ENCODE measurements at regions not wholly inside any gene's neighbourhood (a gene's known extent, or its start where the extent isn't known, plus 50 kb on each side); places are given as distances from the start of the nearest gene placed in this dataset.

DNA sequence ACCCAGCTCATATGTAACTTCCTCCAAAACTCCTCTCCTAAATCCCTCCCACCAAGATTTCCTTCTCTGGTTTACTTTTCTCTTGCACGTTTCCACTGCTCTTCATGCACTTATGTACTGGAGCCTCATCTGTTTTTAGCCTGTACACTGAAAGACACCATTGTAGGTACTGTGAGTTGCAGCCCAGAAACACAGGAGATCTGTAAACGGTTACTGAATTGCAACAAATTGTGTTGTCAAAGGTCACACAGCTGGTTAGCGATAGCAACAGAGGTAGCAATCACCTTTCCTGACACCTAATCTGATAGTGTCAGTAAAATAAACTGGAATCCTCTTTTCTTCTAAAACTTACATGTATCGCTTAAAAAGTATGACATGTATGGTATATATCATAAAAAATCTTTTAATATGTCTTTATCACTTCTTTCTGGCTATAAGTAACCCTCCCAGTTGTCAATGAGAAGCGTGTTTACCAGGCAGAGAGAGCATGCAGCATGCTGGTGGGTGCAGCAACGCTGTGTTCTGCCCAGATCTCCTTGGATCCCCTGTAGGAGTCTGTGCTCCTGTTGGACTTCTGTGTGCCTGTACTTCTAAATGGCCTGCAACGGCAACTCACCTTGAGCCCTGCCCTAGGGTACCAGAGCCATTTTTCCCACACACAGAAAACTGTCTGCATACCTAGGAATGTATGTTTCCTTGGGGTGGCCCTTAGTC, 121.5 kb upstream of the CPM start (continued):
- no peak for TF ChIP-seq ZNF8 (CRISPR knock-in tag; IDR thresholded peaks at IDR 0.05)

DNA sequence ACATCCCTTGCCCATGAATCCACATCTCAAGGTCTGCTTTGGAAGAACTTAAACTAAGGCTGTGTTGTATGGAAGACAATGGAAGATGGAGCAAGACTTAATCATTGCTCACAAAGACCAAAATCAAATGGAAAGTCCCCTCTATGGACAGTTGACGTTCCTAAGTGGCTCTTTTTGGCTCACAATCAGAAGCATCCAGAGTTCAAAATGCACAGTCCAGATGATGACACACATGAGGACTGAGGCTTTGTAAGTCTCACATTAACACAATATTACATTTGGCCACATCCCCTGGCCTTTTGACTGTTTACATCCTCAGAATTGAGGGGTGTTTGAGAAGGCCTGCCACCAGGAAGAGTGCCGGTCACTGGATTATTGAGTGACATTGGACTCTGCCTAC, 122.3 kb upstream of the CPM start:
- ATAC-seq, result no peak
- TF ChIP-seq OSR1 (CRISPR knock-in tag; IDR thresholded peaks at IDR 0.05) (no peak), ZFP3 (CRISPR knock-in tag; IDR thresholded peaks at IDR 0.05) (no peak), GLIS3 (CRISPR knock-in tag; IDR thresholded peaks at IDR 0.05) (no peak), ZFP30 (CRISPR knock-in tag; IDR thresholded peaks at IDR 0.05) (no peak), TOX (CRISPR knock-in tag; IDR thresholded peaks at IDR 0.05; ENCODE audit: borderline replicate concordance) (no peak), CSRNP3 (CRISPR knock-in tag; IDR thresholded peaks at IDR 0.05) (no peak), CSDC2 (CRISPR knock-in tag; IDR thresholded peaks at IDR 0.05) (no peak), SNAI2 (CRISPR knock-in tag; IDR thresholded peaks at IDR 0.05) (no peak), POU6F1 (CRISPR knock-in tag; IDR thresholded peaks at IDR 0.05; ENCODE audit: borderline replicate concordance, low read depth) (no peak), ESRRG (CRISPR knock-in tag; IDR thresholded peaks at IDR 0.05) (no peak), ISL1 (CRISPR knock-in tag; IDR thresholded peaks at IDR 0.05) (no peak), TCF4 (CRISPR knock-in tag; IDR thresholded peaks at IDR 0.05; ENCODE audit: borderline replicate concordance) (no peak)
- TF ChIP-seq, protein P1, sequence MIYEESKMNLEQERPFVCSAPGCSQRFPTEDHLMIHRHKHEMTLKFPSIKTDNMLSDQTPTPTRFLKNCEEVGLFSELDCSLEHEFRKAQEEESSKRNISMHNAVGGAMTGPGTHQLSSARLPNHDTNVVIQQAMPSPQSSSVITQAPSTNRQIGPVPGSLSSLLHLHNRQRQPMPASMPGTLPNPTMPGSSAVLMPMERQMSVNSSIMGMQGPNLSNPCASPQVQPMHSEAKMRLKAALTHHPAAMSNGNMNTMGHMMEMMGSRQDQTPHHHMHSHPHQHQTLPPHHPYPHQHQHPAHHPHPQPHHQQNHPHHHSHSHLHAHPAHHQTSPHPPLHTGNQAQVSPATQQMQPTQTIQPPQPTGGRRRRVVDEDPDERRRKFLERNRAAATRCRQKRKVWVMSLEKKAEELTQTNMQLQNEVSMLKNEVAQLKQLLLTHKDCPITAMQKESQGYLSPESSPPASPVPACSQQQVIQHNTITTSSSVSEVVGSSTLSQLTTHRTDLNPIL (CRISPR knock-in tag; IDR thresholded peaks at IDR 0.05; ENCODE audit: low read depth), result no peak
- TF ChIP-seq, protein P2, sequence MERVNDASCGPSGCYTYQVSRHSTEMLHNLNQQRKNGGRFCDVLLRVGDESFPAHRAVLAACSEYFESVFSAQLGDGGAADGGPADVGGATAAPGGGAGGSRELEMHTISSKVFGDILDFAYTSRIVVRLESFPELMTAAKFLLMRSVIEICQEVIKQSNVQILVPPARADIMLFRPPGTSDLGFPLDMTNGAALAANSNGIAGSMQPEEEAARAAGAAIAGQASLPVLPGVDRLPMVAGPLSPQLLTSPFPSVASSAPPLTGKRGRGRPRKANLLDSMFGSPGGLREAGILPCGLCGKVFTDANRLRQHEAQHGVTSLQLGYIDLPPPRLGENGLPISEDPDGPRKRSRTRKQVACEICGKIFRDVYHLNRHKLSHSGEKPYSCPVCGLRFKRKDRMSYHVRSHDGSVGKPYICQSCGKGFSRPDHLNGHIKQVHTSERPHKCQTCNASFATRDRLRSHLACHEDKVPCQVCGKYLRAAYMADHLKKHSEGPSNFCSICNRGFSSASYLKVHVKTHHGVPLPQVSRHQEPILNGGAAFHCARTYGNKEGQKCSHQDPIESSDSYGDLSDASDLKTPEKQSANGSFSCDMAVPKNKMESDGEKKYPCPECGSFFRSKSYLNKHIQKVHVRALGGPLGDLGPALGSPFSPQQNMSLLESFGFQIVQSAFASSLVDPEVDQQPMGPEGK (CRISPR knock-in tag; IDR thresholded peaks at IDR 0.05; ENCODE audit: borderline replicate concordance), result no peak
- TF ChIP-seq, protein P3, sequence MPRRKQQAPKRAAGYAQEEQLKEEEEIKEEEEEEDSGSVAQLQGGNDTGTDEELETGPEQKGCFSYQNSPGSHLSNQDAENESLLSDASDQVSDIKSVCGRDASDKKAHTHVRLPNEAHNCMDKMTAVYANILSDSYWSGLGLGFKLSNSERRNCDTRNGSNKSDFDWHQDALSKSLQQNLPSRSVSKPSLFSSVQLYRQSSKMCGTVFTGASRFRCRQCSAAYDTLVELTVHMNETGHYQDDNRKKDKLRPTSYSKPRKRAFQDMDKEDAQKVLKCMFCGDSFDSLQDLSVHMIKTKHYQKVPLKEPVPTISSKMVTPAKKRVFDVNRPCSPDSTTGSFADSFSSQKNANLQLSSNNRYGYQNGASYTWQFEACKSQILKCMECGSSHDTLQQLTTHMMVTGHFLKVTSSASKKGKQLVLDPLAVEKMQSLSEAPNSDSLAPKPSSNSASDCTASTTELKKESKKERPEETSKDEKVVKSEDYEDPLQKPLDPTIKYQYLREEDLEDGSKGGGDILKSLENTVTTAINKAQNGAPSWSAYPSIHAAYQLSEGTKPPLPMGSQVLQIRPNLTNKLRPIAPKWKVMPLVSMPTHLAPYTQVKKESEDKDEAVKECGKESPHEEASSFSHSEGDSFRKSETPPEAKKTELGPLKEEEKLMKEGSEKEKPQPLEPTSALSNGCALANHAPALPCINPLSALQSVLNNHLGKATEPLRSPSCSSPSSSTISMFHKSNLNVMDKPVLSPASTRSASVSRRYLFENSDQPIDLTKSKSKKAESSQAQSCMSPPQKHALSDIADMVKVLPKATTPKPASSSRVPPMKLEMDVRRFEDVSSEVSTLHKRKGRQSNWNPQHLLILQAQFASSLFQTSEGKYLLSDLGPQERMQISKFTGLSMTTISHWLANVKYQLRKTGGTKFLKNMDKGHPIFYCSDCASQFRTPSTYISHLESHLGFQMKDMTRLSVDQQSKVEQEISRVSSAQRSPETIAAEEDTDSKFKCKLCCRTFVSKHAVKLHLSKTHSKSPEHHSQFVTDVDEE (CRISPR knock-in tag; IDR thresholded peaks at IDR 0.05), result no peak

GRCh38 chr12:69055706-69056105, 122.7 kb upstream of the CPM start:
- no peak for ATAC-seq
- TF ChIP-seq ZNF565 (CRISPR knock-in tag; conservative IDR thresholded peaks at IDR 0.05; ENCODE audit: low read depth) (no peak), ZFP30 (CRISPR knock-in tag; IDR thresholded peaks at IDR 0.05) (no peak), SNAI2 (CRISPR knock-in tag; IDR thresholded peaks at IDR 0.05) (no peak), PPARA (CRISPR knock-in tag; IDR thresholded peaks at IDR 0.05; ENCODE audit: borderline replicate concordance) (no peak), OSR1 (CRISPR knock-in tag; IDR thresholded peaks at IDR 0.05) (no peak), BACH2 (CRISPR knock-in tag; IDR thresholded peaks at IDR 0.05; ENCODE audit: borderline replicate concordance) (no peak), POU6F1 (CRISPR knock-in tag; IDR thresholded peaks at IDR 0.05; ENCODE audit: borderline replicate concordance, low read depth) (no peak), ZNF8 (CRISPR knock-in tag; IDR thresholded peaks at IDR 0.05) (no peak), ISL1 (CRISPR knock-in tag; IDR thresholded peaks at IDR 0.05) (no peak), ARNTL (CRISPR knock-in tag; IDR thresholded peaks at IDR 0.05; ENCODE audit: borderline replicate concordance, low read depth) (no peak), CSRNP3 (CRISPR knock-in tag; IDR thresholded peaks at IDR 0.05) (no peak), TOX (CRISPR knock-in tag; IDR thresholded peaks at IDR 0.05; ENCODE audit: borderline replicate concordance) (no peak), ESRRG (CRISPR knock-in tag; IDR thresholded peaks at IDR 0.05) (no peak), ZC3H10 (CRISPR knock-in tag; IDR thresholded peaks at IDR 0.05) (no peak)
- TF ChIP-seq, protein P3 (CRISPR knock-in tag; IDR thresholded peaks at IDR 0.05), result no peak
